GM19043 (cell line): ENCODE measurements at regions not wholly inside any gene's neighbourhood (a gene's known extent, or its start where the extent isn't known, plus 50 kb on each side); places are given as distances from the start of the nearest gene placed in this dataset.
"Not testable (repeated sequence)": the region's sequence is repeated elsewhere in the genome, so short reads cannot be mapped to it uniquely, and the experiment has no call there.

Experiments used
- ATAC-seq: cut with Tn5 transposase; IDR thresholded peaks from one replicate; pipeline ENCODE4 v1.9.1; 2021; ENCODE audit warnings: low read depth; ENCODE audit not compliant: unreplicated experiment

GRCh38 chr7:131755801-131756200 lies 199.4 kb upstream of the PODXL start:
- ATAC-seq, result not testable (repeated sequence)

DNA sequence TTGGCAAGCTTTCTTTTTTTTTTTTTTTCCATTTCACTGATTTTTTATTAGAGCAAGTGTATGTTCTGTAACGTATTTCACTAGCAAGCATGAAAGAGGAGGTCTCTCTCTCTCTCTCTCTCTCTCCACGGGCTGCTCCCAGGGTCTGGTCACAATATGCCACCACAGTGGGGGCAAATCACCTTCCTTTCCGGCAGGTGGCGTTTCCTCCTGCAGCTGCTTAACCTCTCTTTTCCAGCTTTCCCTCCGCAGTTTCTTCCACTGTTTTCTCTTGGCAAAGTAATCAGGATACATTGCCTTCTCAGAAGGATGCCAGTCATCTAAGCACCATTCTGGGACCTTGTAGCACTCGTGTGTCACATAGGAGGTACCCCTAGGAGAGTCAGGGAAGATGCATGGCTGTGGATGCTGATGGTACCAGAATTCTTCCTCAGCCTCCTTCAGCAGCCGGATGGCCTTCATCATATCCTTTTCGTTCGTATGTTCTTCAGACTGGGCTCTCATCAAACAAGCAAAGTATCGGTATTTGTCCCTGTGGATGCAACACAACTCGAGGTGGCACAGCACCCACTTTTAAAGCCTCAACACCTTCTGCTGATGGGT lies 197.3 kb upstream of the PODXL start:
- no peak for ATAC-seq

- no peak for ATAC-seq
Observed at GRCh38 chr7:131747658-131748232, 191.3 kb upstream of the PODXL start.

- ATAC-seq, result no peak
Observed at GRCh38 chr7:131745390-131746248, 189.2 kb upstream of the PODXL start.

DNA sequence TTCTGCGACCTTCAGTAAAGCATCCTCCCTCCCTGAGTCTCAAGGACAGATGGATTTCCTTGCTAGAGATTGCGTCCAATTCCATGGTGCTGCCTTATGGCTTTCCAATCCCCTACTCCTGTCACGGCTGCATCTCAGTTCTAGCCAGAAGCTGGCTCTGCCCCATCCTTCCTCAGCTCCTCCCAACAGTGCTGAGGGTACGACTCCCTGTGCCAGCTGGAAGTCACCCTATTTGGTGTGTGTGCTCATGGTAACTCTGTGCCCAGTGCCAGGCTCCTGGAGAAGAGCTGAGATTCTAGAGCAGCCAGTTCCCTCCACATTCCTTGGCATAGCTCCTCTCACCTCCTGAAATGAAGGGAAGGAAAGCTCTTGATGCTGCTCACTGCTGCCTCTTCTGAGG lies 185.0 kb upstream of the PODXL start:
- no peak for ATAC-seq

DNA sequence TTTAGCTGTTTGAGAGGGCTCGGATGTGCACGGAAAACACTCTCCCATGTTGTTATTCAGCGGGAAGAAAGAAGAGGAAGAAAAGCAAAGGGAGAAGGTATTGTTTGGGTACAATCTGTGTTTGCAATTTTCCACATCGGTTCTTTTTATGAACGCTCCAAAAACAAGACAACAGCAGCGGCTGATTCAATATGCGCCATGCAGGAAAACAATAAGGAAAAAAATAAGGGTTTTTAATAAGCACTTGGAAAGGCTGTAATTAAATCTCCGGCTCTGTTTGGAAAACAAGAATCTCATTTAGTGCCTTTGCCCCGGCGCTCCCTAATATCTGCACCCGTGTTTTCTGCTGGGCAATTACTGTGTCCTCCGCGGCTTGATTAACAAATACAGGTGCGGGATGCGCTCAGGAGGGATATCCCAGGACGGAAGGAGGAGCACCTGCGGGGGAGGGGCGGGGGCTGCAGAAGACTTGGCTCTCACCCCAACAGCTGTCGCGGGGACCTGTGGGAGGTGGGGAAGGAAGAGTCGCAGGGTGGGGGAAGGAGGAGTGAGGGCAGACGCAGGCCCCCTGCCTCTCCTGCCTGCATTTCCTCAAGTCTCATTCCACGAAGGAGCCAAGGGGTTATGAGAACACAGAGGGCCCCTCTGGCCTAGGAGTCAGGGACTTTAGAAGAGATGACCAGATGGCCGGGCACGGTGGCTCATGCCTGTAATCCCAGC lies 181.5 kb upstream of the PODXL start:
- no peak for ATAC-seq

- ATAC-seq, result no peak
Observed at GRCh38 chr7:131735101-131735500, 178.7 kb upstream of the PODXL start.

- no peak for ATAC-seq
Observed at GRCh38 chr7:131733604-131734003, 177.2 kb upstream of the PODXL start.

DNA sequence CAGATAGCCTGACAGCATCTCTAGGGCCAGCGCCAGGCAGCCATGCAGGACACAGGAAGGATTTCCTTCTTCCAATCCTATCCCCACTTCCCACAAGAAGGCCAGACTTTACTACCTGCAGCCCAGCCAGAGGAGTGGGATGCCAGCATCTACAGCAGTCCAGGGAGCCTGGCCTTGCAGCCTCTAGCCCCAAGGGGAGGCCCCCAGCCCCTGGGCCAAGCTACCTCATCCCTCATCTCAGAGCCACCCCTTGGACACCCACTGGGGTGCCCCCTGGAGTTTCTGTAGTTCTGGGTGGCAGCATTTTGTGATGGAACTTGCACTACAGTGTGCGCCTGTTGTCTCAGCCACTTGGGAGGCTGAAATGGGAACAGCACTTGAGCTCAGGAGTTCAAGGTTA lies 170.8 kb upstream of the PODXL start:
- ATAC-seq, result no peak

- no peak for ATAC-seq
Observed at GRCh38 chr7:131726686-131727085, 170.3 kb upstream of the PODXL start.

GRCh38 chr7:131726031-131726430 lies 169.6 kb upstream of the PODXL start:
- ATAC-seq, result no peak

DNA sequence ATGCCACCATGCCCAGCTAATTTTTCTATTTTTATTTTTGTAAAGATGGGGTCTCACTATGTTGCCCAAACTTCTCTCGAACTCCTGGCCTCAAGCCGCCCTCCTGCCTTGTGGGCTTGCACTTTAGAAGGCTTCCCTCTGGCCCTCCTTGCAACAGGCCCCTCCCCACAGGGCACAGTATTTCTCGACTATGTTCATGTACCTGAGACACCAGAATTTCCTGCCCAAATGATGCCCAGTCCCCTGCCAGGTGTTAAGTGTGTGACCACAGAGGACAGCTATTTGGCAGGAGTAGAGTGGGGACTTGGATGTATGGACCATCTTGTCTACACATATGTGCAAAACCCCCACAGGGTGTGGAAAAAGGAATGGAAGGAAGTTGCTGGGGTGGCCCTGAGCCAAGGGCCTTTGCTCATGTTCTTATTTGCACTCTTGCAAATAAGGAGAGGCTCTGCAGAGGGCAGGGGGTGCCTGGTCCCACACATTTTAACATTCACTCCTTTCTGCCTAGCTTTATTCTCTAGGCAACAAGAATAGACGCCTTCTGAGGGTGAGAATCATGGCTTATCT lies 168.4 kb upstream of the PODXL start:
- no peak for ATAC-seq

DNA sequence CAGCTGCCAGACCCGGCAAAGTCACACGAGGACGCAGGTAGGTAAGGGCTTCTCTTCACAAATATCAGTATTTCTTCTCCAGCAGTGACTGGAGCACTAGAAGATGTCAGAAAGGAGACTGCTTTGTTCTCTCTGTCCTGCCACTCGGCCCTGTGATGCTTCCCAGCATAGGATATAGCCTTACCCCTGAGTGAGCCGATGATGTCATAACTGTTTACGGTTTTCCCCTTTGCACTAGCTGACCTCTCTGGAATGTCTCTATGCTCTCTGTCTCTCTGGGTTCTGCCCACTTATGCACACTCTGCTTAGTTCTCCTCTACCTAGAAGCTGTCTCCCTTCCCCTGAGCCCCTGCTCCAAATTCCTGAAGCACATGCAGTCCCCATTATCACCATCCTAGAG lies 167.5 kb upstream of the PODXL start:
- ATAC-seq, result no peak

DNA sequence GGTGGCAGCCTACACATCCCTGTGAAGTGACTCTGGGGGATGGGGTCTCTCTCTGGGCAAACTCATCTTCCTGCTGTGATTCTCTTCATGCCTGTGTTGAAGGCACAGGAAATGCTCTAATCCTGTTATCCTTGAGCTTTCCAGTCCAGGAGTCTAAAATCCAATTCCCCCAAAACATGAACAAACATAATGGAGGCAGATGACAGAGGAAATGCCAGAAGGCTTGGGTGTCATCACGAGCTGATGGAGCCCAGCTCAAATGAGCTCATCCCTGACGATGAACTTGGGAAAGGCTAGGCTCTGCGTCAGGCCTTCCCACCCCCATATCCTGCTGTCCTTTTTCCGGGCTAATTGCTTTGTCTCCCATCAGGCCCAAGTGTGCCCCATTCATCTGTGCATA lies 165.9 kb upstream of the PODXL start:
- ATAC-seq, result no peak

DNA sequence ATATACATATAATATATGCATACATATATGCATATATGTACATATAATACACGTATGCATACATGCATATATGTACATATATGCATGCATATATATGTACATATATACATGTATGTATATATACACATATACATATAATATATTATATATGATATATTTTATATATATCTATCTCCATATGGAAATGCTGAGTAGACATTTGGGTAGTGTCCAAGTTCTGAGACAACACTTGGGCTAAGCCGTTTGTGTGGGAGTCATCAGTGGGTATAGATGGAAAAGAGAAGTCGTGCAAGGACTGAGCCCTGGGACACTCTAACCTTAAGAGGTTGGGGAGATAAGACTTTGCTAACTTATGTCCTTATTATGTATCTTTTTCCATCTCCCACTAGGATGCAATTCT lies 165.2 kb upstream of the PODXL start:
- no peak for ATAC-seq

DNA sequence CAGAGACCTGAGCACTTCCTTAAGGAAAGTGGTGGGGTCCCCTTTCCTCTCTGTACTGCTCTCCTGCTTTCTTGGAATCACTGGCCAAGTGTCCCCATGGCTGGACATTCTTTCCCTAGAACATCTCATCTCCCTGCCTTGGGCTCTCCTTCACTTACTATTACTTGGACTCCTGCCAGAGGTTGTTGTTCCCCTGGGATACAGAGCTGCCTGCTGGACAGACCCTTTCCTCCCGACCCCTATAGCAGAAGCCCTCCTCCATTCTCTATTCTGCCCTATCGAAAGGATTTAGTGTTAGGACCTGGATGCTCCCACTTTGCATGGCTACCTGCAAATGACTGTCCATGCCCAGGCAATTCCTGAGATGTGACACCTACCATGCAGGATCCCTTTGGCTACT lies 164.3 kb upstream of the PODXL start:
- ATAC-seq, result no peak

GRCh38 chr7:131717181-131717580 lies 160.8 kb upstream of the PODXL start:
- ATAC-seq, result no peak

DNA sequence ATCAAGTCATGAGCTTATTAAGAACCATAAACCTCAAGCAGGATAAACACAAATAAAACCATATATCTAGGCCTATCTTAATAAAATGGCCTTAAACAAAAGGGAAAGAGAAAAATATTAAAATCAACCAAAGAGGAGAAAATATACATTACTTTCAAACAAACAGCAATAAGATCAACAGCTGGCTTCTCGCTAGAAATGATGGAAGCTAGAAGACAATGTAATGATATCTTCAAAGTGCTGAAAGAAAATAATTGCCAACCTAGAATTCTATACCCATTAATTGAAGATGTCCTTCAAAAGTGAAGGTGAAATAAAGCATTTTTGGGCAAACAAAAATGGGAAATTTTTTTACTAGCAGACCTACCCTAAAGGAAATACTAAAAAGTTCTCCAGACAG lies 142.9 kb upstream of the PODXL start:
- no peak for ATAC-seq

- ATAC-seq, result no peak
Observed at GRCh38 chr7:131692131-131692960, 135.9 kb upstream of the PODXL start.
